ENCODE measurements at regions not wholly inside any gene's neighbourhood (a gene's known extent, or its start where the extent isn't known, plus 50 kb on each side); places are given as distances from the start of the nearest gene placed in this dataset.
"Not testable (repeated sequence)": the region's sequence is repeated elsewhere in the genome, so short reads cannot be mapped to it uniquely, and the experiment has no call there.

DNA sequence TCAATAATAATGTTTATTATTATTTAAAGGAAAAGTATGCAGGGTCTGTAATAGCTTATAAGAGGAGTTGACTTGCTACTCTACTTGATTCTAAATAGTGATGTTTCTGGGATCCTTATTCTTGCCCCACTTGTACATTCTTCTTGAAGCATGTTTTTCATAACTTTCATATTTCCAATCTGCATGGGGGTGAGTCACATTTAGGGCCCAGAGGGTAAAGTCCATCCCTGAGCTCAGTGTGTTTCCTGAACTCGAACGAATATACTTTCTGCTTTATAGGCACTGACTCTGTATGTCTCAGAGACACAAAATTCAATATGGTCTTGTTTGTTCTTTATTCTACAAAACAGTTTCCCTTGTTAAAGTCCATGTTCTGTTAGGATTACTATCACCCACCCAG, 61.0 kb upstream of the SMIM30 start:
- ChIA-PET CTCF (interaction anchor here (1.0 to 13.1 kb wide), 3 partner anchors 19 to 243 kb away, joined by 3 to 107 read pairs (median 3); no protein-coding TSS in a partner anchor), POLR2A (no interaction called here)
- Histone ChIP-seq H3K27me3 (ENCODE audit: control insufficient read depth, insufficient read depth, low read length) (no peaks in the 10 kb centered on the region), H3K9me3 (ENCODE audit: control insufficient read depth, insufficient read depth, low read length) (no peaks in the 10 kb centered on the region), H3K27ac (ENCODE audit: low read depth, low read length) (no peak overlapping the region), H3K4me3 (ENCODE audit: low read depth, low read length) (no peak overlapping the region)
- DNase-seq (ENCODE audit: low read depth, low spot score), result no peak
- TF ChIP-seq, protein P1, sequence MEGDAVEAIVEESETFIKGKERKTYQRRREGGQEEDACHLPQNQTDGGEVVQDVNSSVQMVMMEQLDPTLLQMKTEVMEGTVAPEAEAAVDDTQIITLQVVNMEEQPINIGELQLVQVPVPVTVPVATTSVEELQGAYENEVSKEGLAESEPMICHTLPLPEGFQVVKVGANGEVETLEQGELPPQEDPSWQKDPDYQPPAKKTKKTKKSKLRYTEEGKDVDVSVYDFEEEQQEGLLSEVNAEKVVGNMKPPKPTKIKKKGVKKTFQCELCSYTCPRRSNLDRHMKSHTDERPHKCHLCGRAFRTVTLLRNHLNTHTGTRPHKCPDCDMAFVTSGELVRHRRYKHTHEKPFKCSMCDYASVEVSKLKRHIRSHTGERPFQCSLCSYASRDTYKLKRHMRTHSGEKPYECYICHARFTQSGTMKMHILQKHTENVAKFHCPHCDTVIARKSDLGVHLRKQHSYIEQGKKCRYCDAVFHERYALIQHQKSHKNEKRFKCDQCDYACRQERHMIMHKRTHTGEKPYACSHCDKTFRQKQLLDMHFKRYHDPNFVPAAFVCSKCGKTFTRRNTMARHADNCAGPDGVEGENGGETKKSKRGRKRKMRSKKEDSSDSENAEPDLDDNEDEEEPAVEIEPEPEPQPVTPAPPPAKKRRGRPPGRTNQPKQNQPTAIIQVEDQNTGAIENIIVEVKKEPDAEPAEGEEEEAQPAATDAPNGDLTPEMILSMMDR (IDR thresholded peaks at IDR 0.05; ENCODE audit: low read depth, low read length), result no peak

DNA sequence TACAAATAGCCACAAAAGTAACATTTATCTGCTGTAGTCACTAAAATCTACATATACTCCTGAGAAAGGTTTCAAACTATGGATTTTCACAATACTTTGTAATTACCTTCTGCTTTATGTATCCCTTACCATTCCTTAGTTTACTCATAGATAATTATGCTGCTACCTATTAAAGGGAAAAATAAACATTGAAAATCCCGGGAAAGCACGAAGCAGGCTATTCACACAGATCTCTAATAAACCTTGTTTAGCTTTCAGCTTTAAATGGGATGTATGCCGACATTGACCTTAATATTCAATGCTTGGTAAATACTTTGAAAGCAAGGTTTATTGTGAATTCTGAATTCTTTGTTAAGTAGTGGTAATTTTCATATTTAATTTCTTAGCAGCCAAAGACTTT, 58.5 kb upstream of the SMIM30 start:
- CTCF ChIA-PET, result interaction anchor here (13.1 kb wide), 1 partner anchor 16 kb away, joined by 107 read pairs; no protein-coding TSS in a partner anchor

DNA sequence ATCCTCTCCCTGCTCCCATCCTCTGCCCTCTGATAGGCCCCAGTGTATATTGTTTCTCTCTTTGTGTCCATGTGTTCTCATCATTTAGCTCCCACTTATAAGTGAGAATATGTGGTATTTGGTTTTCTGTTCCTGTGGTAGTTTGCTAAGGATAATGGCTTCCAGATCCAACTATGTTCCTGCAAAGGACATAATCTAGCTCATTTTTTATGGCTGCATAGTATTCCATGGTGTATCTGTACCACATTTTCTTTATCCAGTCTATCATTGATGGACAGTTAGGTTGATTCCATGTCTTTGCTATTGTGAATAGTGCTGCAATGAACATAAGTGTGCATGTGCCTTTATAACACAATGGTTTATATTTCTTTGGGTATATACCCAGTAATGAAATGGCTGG, 57.8 kb upstream of the SMIM30 start:
- DNase-seq (ENCODE audit: low read depth, low spot score); POLR2A ChIA-PET: not testable (repeated sequence)
- CTCF ChIA-PET, result interaction anchor here (13.1 kb wide), 1 partner anchor 16 kb away, joined by 107 read pairs; no protein-coding TSS in a partner anchor

More for the DNA sequence above, 58.5 kb upstream of the SMIM30 start:
- Histone ChIP-seq H3K27ac (ENCODE audit: low read depth, low read length) (no peak overlapping the region), H3K4me3 (ENCODE audit: low read depth, low read length) (no peak overlapping the region), H3K27me3 (ENCODE audit: control insufficient read depth, insufficient read depth, low read length) (no peaks in the 10 kb centered on the region), H3K9me3 (ENCODE audit: control insufficient read depth, insufficient read depth, low read length) (no peaks in the 10 kb centered on the region)
- no peak for DNase-seq (ENCODE audit: low read depth, low spot score)
- TF ChIP-seq, protein P1 (IDR thresholded peaks at IDR 0.05; ENCODE audit: low read depth, low read length), result no peak
- POLR2A ChIA-PET, result no interaction called here

DNA sequence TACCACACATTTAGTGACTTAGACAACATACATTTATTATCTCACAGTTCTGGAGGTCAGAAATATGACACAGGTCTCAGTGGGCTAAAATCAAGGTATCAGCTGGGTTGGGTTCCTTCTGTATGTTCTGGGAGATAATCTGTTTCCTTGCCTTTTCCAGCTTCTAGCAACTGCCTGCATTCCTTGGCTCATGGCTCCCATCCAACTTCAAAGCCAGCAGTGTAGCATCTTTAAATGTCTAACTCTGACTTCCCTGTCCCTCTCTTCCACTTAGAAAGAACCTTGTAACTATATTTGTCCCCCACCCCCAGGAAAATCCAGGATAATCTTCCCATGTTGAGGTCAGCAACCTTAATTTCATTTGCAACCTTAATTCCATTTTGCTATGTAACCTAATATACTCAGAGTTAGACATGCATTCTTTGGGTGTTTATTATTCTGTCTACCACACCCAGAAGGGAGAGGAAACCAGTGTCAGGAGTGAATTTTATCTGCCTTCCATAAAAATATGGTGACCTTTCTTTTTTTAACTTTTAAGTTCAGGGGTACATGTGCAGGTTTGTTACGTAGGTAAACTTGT, 57.3 kb upstream of the SMIM30 start:
- POLR2A ChIA-PET, result no interaction called here
- TF ChIP-seq, protein P1 (IDR thresholded peaks at IDR 0.05; ENCODE audit: low read depth, low read length), result no peak
- H3K27ac ChIP-seq (ENCODE audit: low read depth, low read length), result no peak overlapping the region

More for the DNA sequence above, 57.8 kb upstream of the SMIM30 start:
- H3K4me3 ChIP-seq (ENCODE audit: low read depth, low read length); H3K27me3 ChIP-seq (ENCODE audit: control insufficient read depth, insufficient read depth, low read length); H3K9me3 ChIP-seq (ENCODE audit: control insufficient read depth, insufficient read depth, low read length); H3K27ac ChIP-seq (ENCODE audit: low read depth, low read length): not testable (repeated sequence)

DNA sequence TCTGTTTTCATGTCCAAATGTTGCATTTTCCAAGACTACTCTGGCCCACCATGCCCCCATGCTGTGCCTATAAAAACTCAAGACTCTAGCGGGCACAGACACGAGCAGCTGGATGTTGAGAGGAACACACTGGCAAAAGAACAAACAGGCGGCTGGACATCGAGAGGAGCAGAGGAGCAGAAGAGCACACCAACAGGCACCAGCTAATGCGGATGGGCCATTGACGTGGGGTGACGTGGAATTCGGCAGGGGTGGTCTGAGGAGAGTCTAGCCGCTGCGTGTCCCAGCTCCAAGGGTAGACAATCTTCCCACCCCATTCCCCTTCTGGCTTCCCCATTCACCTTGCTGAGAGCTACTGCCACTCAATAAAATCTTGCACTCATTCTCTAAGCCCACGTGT, 54.4 kb upstream of the SMIM30 start:
- H3K4me3 ChIP-seq (ENCODE audit: low read depth, low read length), result no peak overlapping the region
- POLR2A ChIA-PET, result no interaction called here
- no peak for DNase-seq (ENCODE audit: low read depth, low spot score)
- no peaks in the 10 kb centered on the region for H3K27me3 ChIP-seq (ENCODE audit: control insufficient read depth, insufficient read depth, low read length)
- CTCF ChIA-PET, result interaction anchor here (13.1 kb wide), 1 partner anchor 12 kb away, joined by 107 read pairs; no protein-coding TSS in a partner anchor
- TF ChIP-seq, protein P1 (IDR thresholded peaks at IDR 0.05; ENCODE audit: low read depth, low read length), result no peak
- no peak overlapping the region for H3K27ac ChIP-seq (ENCODE audit: low read depth, low read length)
- H3K9me3 ChIP-seq (ENCODE audit: control insufficient read depth, insufficient read depth, low read length), result no peaks in the 10 kb centered on the region

More for the DNA sequence above, 57.3 kb upstream of the SMIM30 start:
- DNase-seq (ENCODE audit: low read depth, low spot score), result no peak
- Histone ChIP-seq H3K27me3 (ENCODE audit: control insufficient read depth, insufficient read depth, low read length) (no peaks in the 10 kb centered on the region), H3K4me3 (ENCODE audit: low read depth, low read length) (no peak overlapping the region), H3K9me3 (ENCODE audit: control insufficient read depth, insufficient read depth, low read length) (no peaks in the 10 kb centered on the region)
- CTCF ChIA-PET, result interaction anchor here (13.1 kb wide), 1 partner anchor 15 kb away, joined by 107 read pairs; no protein-coding TSS in a partner anchor

Data from AG04450 (cell line).